OCI-LY7 (cell line): ENCODE measurements at regions not wholly inside any gene's neighbourhood (a gene's known extent, or its start where the extent isn't known, plus 50 kb on each side); places are given as distances from the start of the nearest gene placed in this dataset.

Source experiments
- EZH2phosphoT487 ChIP-seq: fragments of 200-600 bp; sonication (generic); IDR thresholded peaks from 2 replicates; pipeline ENCODE4 v1.6.1; 2018; ENCODE audit warnings: low read depth, borderline replicate concordance, mild to moderate bottlenecking, mixed run types, antibody characterized with exemption, low read length, moderate library complexity, mixed read lengths
- TF ChIP-seq, protein P1 (sequence below): fragments of 200-600 bp; sonication (generic); conservative IDR thresholded peaks from 2 replicates; pipeline ENCODE4 v1.5.1; 2014; ENCODE audit warnings: mild to moderate bottlenecking, antibody characterized with exemption, low read length, moderate library complexity, mixed read lengths

DNA sequence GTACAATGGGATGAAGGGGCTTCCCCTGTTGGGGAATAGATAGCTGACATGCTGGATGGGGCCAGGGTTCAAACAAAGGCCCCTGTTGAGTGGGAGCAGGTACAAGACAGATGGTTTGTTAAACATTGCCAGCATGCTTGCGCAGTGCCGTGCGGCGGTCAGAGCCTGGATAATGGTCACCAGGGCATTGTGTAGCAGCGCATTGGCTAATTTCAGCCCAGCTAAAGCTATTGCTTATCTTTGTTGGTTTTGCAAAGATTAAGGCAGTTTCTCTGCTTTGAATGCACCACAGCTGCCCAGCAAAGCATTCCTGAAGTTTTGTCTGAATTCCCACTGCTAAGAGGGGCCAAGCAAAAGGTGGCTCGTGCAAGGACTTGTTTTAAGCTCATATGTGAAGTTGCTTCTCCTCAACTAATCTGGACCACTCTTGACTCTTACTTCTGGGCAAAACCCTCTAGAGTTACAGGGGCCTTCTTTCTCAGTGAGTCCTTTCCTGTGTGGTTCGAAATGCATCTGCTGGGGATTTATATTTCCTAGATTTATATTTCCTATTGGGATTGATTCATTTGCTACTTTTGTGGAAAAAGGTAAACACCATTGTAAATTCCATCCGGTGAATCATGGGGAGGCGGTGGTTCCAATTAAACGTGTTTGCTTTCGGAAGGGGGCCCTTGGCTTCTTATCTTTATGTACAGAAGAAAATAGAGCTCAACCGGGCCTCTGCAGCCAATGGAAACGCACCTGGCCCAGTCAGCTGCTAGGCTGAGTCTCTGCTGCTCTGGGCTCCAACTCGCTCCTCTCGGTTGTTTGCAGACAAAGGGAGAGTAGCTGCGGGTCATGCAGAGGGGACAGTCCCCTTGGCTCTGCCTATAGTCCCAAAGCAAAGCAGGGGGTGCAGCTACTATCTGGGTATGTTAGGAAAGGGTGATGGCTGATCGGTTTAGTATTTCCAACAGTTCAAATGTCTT is 72.1 kb downstream of the FOXA2 start:
- TF ChIP-seq, protein P1, sequence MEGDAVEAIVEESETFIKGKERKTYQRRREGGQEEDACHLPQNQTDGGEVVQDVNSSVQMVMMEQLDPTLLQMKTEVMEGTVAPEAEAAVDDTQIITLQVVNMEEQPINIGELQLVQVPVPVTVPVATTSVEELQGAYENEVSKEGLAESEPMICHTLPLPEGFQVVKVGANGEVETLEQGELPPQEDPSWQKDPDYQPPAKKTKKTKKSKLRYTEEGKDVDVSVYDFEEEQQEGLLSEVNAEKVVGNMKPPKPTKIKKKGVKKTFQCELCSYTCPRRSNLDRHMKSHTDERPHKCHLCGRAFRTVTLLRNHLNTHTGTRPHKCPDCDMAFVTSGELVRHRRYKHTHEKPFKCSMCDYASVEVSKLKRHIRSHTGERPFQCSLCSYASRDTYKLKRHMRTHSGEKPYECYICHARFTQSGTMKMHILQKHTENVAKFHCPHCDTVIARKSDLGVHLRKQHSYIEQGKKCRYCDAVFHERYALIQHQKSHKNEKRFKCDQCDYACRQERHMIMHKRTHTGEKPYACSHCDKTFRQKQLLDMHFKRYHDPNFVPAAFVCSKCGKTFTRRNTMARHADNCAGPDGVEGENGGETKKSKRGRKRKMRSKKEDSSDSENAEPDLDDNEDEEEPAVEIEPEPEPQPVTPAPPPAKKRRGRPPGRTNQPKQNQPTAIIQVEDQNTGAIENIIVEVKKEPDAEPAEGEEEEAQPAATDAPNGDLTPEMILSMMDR = no peak
- TF ChIP-seq EZH2phosphoT487 = no peak
